A673 (cell line): ENCODE measurements at regions not wholly inside any gene's neighbourhood (a gene's known extent, or its start where the extent isn't known, plus 50 kb on each side); places are given as distances from the start of the nearest gene placed in this dataset.
A peak's percentile ranks its signal among the peaks of the same experiment; 100 is the strongest.

ENCODE experiments used
- BruUV-seq: library from RNA; stranded (reverse); fragments of 400-500 nt; replicated peaks from 2 replicates; lab custom pipeline; 2021; lab: Mats Ljungman, UMichigan
- CTCF ChIA-PET: fragments of 300-600 bp; sonication (Branson Sonifier 250); formaldehyde crosslinking; loops from one replicate; lab custom pipeline; 2022; ENCODE audit warnings: antibody characterized with exemption; lab: Charles Lee
- POLR2A ChIA-PET: fragments of 300-600 bp; sonication (Branson Sonifier 250); formaldehyde crosslinking; loops from one replicate; lab custom pipeline; 2022; ENCODE audit warnings: antibody characterized with exemption; ENCODE audit not compliant: low non-redundant PET; lab: Charles Lee
- DNase-seq: peaks from one replicate; pipeline ENCODE4 v3.0.0-alpha.2; 2015; ENCODE audit warnings: low spot score
- H3K27ac ChIP-seq: fragments of 200-600 bp; sonication (generic); 2 replicates; pipeline ENCODE4 v1.5.1; 2016; ENCODE audit warnings: mixed run types, low read depth, mild to moderate bottlenecking, mixed read lengths, antibody characterized with exemption, low read length; ENCODE audit not compliant: poor library complexity, severe bottlenecking
- H3K27me3 ChIP-seq: fragments of 200-600 bp; sonication (generic); replicated peaks from 2 replicates; pipeline ENCODE4 v1.6.1; 2017; ENCODE audit warnings: mixed run types, low read depth, mild to moderate bottlenecking, mixed read lengths, antibody characterized with exemption, low read length; ENCODE audit not compliant: insufficient read depth, poor library complexity
- H3K36me3 ChIP-seq: fragments of 200-600 bp; sonication (generic); 2 replicates; pipeline ENCODE4 v1.6.1; 2016; ENCODE audit warnings: mixed run types, mild to moderate bottlenecking, mixed read lengths, antibody characterized with exemption, low read length; ENCODE audit not compliant: insufficient read depth, poor library complexity, severe bottlenecking
- H3K4me1 ChIP-seq: fragments of 200-600 bp; sonication (generic); 2 replicates; pipeline ENCODE4 v1.6.1; 2017; ENCODE audit warnings: mixed run types, mild to moderate bottlenecking, mixed read lengths, antibody characterized with exemption, low read length; ENCODE audit not compliant: insufficient read depth, poor library complexity, severe bottlenecking
- H3K4me3 ChIP-seq: fragments of 200-600 bp; sonication (generic); 2 replicates; pipeline ENCODE4 v1.5.1; 2016; ENCODE audit warnings: low read depth, mixed run types, mild to moderate bottlenecking, mixed read lengths, low read length; ENCODE audit not compliant: poor library complexity, severe bottlenecking
- H3K9me3 ChIP-seq: fragments of 200-600 bp; sonication (generic); 2 replicates; pipeline ENCODE4 v1.6.1; 2016; ENCODE audit warnings: mixed run types, low read depth, mild to moderate bottlenecking, mixed read lengths, antibody characterized with exemption, low read length; ENCODE audit not compliant: poor library complexity, severe bottlenecking
- EZH2 ChIP-seq: fragments of 200-600 bp; sonication (generic); IDR thresholded peaks from 2 replicates; pipeline ENCODE4 v1.6.1; 2017; ENCODE audit warnings: borderline replicate concordance, low read depth, mild to moderate bottlenecking, mixed read lengths, antibody characterized with exemption, low read length; ENCODE audit not compliant: poor library complexity, severe bottlenecking
- intact Hi-C: fragments of 100-400 bp; cut with micrococcal nuclease; formaldehyde crosslinking; loops from one replicate; pipeline ENCODE4 v1.10.0; 2022; ENCODE audit not compliant: unreplicated experiment
- TF ChIP-seq, protein P1 (sequence below): fragments of 300-800, 200-600 bp; sonication (generic); conservative IDR thresholded peaks from 2 replicates; pipeline ENCODE4 v1.5.1; 2017; ENCODE audit warnings: low read depth, mild to moderate bottlenecking, antibody characterized with exemption, low read length, moderate library complexity, mixed read lengths

- TF ChIP-seq, protein P1, sequence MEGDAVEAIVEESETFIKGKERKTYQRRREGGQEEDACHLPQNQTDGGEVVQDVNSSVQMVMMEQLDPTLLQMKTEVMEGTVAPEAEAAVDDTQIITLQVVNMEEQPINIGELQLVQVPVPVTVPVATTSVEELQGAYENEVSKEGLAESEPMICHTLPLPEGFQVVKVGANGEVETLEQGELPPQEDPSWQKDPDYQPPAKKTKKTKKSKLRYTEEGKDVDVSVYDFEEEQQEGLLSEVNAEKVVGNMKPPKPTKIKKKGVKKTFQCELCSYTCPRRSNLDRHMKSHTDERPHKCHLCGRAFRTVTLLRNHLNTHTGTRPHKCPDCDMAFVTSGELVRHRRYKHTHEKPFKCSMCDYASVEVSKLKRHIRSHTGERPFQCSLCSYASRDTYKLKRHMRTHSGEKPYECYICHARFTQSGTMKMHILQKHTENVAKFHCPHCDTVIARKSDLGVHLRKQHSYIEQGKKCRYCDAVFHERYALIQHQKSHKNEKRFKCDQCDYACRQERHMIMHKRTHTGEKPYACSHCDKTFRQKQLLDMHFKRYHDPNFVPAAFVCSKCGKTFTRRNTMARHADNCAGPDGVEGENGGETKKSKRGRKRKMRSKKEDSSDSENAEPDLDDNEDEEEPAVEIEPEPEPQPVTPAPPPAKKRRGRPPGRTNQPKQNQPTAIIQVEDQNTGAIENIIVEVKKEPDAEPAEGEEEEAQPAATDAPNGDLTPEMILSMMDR: no peak
- no peak for TF ChIP-seq EZH2
- no peak overlapping the region for H3K27ac ChIP-seq
- no peaks in the 10 kb centered on the region for H3K27me3 ChIP-seq
- H3K36me3 ChIP-seq: no peaks in the 10 kb centered on the region
- no peak for DNase-seq
- H3K4me1 ChIP-seq: peaks cover 26% of the 10 kb centered on the region
- ChIA-PET CTCF (interaction anchor here (1.5 to 1.7 kb wide), 2 partner anchors 9 to 11 kb away, joined by 3 to 7 read pairs; no protein-coding TSS in a partner anchor), POLR2A (no interaction called here)
- H3K4me3 ChIP-seq: no peak overlapping the region
- intact Hi-C loops: no loop called here
- no peaks in the 10 kb centered on the region for H3K9me3 ChIP-seq
- BruUV-seq: no TSS peak
These were observed 129.8 kb upstream of the TRIM2 start for GRCh38 chr4:153074486-153074885.

DNA sequence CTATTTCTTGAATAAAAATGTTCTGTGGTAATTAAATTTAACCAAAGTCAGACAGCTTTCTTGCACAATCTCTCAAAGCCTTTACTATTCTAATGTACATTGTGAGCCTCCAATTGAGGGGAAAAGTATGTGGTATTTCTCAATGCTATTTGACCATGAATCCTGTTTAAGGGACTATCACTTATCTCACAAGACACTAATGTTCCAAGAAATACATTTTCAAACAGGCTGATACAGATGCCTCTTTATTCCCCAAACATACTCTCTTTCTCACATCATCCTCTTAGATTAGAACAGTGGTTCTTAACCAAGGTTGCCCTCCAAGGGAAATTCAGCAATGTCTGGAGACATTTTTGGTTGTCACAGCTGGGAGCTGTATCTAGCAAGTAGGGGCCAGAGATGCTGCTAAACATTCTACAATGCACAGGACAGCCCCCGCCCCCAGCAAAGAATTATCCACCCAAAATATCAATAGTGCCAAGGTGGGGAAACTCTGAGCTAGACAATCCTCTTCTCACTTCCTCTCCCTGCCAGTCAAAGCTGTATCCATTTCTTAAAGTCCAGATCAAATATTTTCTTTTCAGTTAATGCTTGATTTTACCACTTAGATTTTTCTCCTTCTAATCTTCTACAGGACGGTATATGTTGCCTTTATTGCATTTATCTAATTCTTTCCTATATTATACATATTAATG lies 129.2 kb upstream of the TRIM2 start:
- Histone ChIP-seq H3K36me3 (no peaks in the 10 kb centered on the region), H3K27ac (no peak overlapping the region), H3K4me1 (peaks cover 32% of the 10 kb centered on the region), H3K9me3 (no peaks in the 10 kb centered on the region), H3K4me3 (no peak overlapping the region), H3K27me3 (no peaks in the 10 kb centered on the region)
- BruUV-seq: no TSS peak
- POLR2A ChIA-PET: no interaction called here
- TF ChIP-seq EZH2: no peak
- TF ChIP-seq, protein P1: no peak
- CTCF ChIA-PET: interaction anchor here (1.5 to 1.7 kb wide), 2 partner anchors 8 to 11 kb away, joined by 3 to 7 read pairs; no protein-coding TSS in a partner anchor
- intact Hi-C loops: no loop called here
- DNase-seq: peak; percentile 82

- POLR2A ChIA-PET: no interaction called here
- TF ChIP-seq EZH2: no peak
- TF ChIP-seq, protein P1: no peak
These were observed 128.3 kb upstream of the TRIM2 start for GRCh38 chr4:153075836-153076518.

More at GRCh38 chr4:153075836-153076518, 128.3 kb upstream of the TRIM2 start:
- Histone ChIP-seq H3K36me3 (no peaks in the 10 kb centered on the region), H3K4me3 (no peak overlapping the region), H3K27ac (no peak overlapping the region), H3K27me3 (no peaks in the 10 kb centered on the region), H3K9me3 (no peaks in the 10 kb centered on the region), H3K4me1 (peaks cover 39% of the 10 kb centered on the region)
- CTCF ChIA-PET: no interaction called here
- BruUV-seq: no TSS peak
- DNase-seq: no peak
- intact Hi-C loops: no loop called here
